Endodermal cell (in vitro differentiated cells): ENCODE measurements at regions not wholly inside any gene's neighbourhood (a gene's known extent, or its start where the extent isn't known, plus 50 kb on each side); places are given as distances from the start of the nearest gene placed in this dataset.

Source experiments
- DNase-seq: peaks from one replicate; pipeline ENCODE4 v3.0.0-alpha.2; 2017
- H3K27ac ChIP-seq: 2 replicates; pipeline ENCODE4 v1.5.1; 2013; ENCODE audit warnings: mild to moderate bottlenecking, low read depth, low read length, moderate library complexity
- H3K27me3 ChIP-seq: 2 replicates; pipeline ENCODE4 v1.6.1; 2013; ENCODE audit warnings: mild to moderate bottlenecking, low read length, moderate library complexity; ENCODE audit not compliant: insufficient read depth, control insufficient read depth, poor library complexity, severe bottlenecking
- H3K36me3 ChIP-seq: 2 replicates; pipeline ENCODE4 v1.7.0; 2013; ENCODE audit warnings: mild to moderate bottlenecking, low read length, moderate library complexity; ENCODE audit not compliant: control insufficient read depth, insufficient read depth
- H3K4me1 ChIP-seq: one replicate; pipeline ENCODE4 v1.7.0; 2013; ENCODE audit warnings: low read length; ENCODE audit not compliant: control insufficient read depth, insufficient read depth
- H3K4me3 ChIP-seq: 2 replicates; pipeline ENCODE4 v1.5.1; 2013; ENCODE audit warnings: mild to moderate bottlenecking, low read length, moderate library complexity
- H3K9ac ChIP-seq: 2 replicates; pipeline ENCODE4 v1.6.1; 2013; ENCODE audit warnings: mild to moderate bottlenecking, low read length, moderate library complexity; ENCODE audit not compliant: poor library complexity, severe bottlenecking; ENCODE audit errors: extremely low read depth
- H3K9me3 ChIP-seq: 2 replicates; pipeline ENCODE4 v1.6.1; 2013; ENCODE audit warnings: mild to moderate bottlenecking, low read length, moderate library complexity; ENCODE audit not compliant: control insufficient read depth
- H3K27ac Mint-ChIP-seq: 2 replicates; pipeline ENCODE4 v1.8.0; 2020; ENCODE audit warnings: mixed read lengths
- H3K27me3 Mint-ChIP-seq: 2 replicates; pipeline ENCODE4 v1.8.0; 2021; ENCODE audit warnings: mild to moderate bottlenecking, mixed read lengths; ENCODE audit not compliant: insufficient read depth
- H3K36me3 Mint-ChIP-seq: 2 replicates; pipeline ENCODE4 v1.8.0; 2020; ENCODE audit warnings: low read depth, mixed read lengths
- H3K4me1 Mint-ChIP-seq: 2 replicates; pipeline ENCODE4 v1.8.0; 2020; ENCODE audit warnings: mixed read lengths
- H3K4me3 Mint-ChIP-seq: 2 replicates; pipeline ENCODE4 v1.8.0; 2020; ENCODE audit warnings: mild to moderate bottlenecking, moderate library complexity, mixed read lengths
- H3K9me3 Mint-ChIP-seq: 2 replicates; pipeline ENCODE4 v1.8.0; 2020; ENCODE audit warnings: mild to moderate bottlenecking, mixed read lengths
- CTCF ChIP-seq: fragments of 200-600 bp; sonication (generic); conservative IDR thresholded peaks from 2 replicates; pipeline ENCODE4 v1.5.0; 2021; ENCODE audit warnings: antibody characterized with exemption, mild to moderate bottlenecking
- WGBS, 2 experiments: methylation state at CpG; one replicate each; pipeline versions ENCODE4 v1.1.5 to v1.1.7; 2013; ENCODE audit warnings: missing lambda C conversion rate in 2 of 2, mixed read lengths in 1 of 2; ENCODE audit not compliant: insufficient coverage in 1 of 2, insufficient read length in 1 of 2; 5-methylcytosine and 5-hydroxymethylcytosine counted together

- no peak overlapping the region for H3K27ac ChIP-seq
- WGBS, 2 experiments, result 86 to 93% methylated on average over 5 of the region's 5 CpGs
- no peaks in the 10 kb centered on the region for H3K9me3 ChIP-seq
- TF ChIP-seq CTCF, result no peak
- H3K4me3 ChIP-seq, result no peak overlapping the region
- Mint-ChIP-seq H3K4me1 (no peaks in the 10 kb centered on the region), H3K27me3 (no peaks in the 10 kb centered on the region), H3K27ac (no peak overlapping the region), H3K4me3 (no peak overlapping the region), H3K36me3 (no peaks in the 10 kb centered on the region), H3K9me3 (no peaks in the 10 kb centered on the region)
- no peaks in the 10 kb centered on the region for H3K27me3 ChIP-seq
- DNase-seq, result no peak
- H3K4me1 ChIP-seq, result no peaks in the 10 kb centered on the region
- H3K36me3 ChIP-seq, result no peaks in the 10 kb centered on the region
- H3K9ac ChIP-seq, result no peak overlapping the region
Measured at GRCh38 chr12:126651133-126651532, 1585.9 kb downstream of the AACS start.

- no peak overlapping the region for H3K4me3 ChIP-seq
- peaks cover 3% of the 10 kb centered on the region for H3K9me3 Mint-ChIP-seq
- H3K27ac Mint-ChIP-seq, result no peak overlapping the region
- no peaks in the 10 kb centered on the region for H3K4me1 ChIP-seq
- H3K27ac ChIP-seq, result no peak overlapping the region
- no peak overlapping the region for H3K9ac ChIP-seq
- peak; percentile 83 for DNase-seq
- H3K9me3 ChIP-seq, result no peaks in the 10 kb centered on the region
- peaks cover 11% of the 10 kb centered on the region for H3K27me3 Mint-ChIP-seq
- WGBS, 2 experiments, result 36 to 60% methylated on average over 3 to 5 of the region's 6 CpGs
- TF ChIP-seq CTCF, result peak; percentile 87
- H3K36me3 ChIP-seq, result no peaks in the 10 kb centered on the region
- no peaks in the 10 kb centered on the region for H3K4me1 Mint-ChIP-seq
- no peaks in the 10 kb centered on the region for H3K36me3 Mint-ChIP-seq
- no peak overlapping the region for H3K4me3 Mint-ChIP-seq
- H3K27me3 ChIP-seq, result no peaks in the 10 kb centered on the region
Measured at GRCh38 chr12:126663304-126664094, 1598.3 kb downstream of the AACS start.

GRCh38 chr12:126667339-126667738 is 1599.6 kb upstream of the TMEM132C start:
- H3K4me1 Mint-ChIP-seq, result no peaks in the 10 kb centered on the region
- H3K4me3 ChIP-seq, result no peak overlapping the region
- DNase-seq, result no peak
- no peak overlapping the region for H3K4me3 Mint-ChIP-seq
- H3K36me3 Mint-ChIP-seq, result no peaks in the 10 kb centered on the region
- peaks cover 6% of the 10 kb centered on the region for H3K27me3 Mint-ChIP-seq
- H3K9me3 Mint-ChIP-seq, result peaks cover 3% of the 10 kb centered on the region
- no peaks in the 10 kb centered on the region for H3K4me1 ChIP-seq
- no peak overlapping the region for H3K27ac Mint-ChIP-seq
- no peaks in the 10 kb centered on the region for H3K36me3 ChIP-seq
- H3K27ac ChIP-seq, result no peak overlapping the region
- 83 to 91% methylated on average over 3 to 4 of the region's 4 CpGs for WGBS, 2 experiments
- no peak for TF ChIP-seq CTCF
- no peaks in the 10 kb centered on the region for H3K27me3 ChIP-seq
- no peaks in the 10 kb centered on the region for H3K9me3 ChIP-seq
- no peak overlapping the region for H3K9ac ChIP-seq
